HG03558 (cell line): ENCODE measurements at regions not wholly inside any gene's neighbourhood (a gene's known extent, or its start where the extent isn't known, plus 50 kb on each side); places are given as distances from the start of the nearest gene placed in this dataset.

Source experiments
- ATAC-seq: cut with Tn5 transposase; IDR thresholded peaks from one replicate; pipeline ENCODE4 v1.9.1; 2021; ENCODE audit warnings: moderate number of reproducible peaks; ENCODE audit not compliant: unreplicated experiment; ENCODE audit errors: extremely low read depth

DNA sequence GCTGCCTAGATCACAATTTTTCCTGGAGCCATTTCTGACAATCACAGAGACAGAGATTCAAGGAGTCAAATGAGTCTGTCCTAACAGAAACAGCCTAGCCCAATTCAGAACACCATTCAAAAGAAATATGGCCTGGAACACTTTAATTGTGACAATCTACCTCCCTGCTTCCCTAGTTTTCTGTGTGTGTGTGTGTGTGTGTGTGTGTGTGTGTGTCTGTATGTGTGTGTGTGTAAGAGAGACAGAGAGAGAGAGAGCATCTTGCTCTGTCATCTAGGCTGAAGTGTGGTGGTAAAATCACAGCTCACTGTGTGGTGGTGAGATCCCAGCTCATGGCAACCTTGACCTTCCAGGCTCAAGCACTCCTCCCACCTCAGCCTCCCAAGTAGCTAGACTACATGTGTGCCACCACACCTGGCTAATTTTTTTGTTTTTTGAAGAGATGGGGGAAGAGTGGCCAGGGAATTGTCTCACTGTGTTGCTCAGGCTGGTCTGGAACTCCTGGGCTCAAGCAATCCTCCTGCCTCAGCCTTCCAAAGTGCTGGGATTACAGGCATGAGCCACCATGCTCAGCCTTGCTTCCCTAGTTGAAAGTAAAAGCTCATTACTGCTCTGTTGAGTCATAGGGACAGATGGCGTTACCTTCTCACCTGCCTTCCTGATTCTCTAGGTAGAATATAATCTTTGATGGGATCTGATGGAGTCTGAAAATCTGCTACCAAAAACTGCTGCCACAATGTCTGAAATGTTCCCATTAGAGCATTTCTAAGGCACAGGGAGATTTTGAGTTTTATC is 89.6 kb upstream of the BEND6 start:
- no peak for ATAC-seq

DNA sequence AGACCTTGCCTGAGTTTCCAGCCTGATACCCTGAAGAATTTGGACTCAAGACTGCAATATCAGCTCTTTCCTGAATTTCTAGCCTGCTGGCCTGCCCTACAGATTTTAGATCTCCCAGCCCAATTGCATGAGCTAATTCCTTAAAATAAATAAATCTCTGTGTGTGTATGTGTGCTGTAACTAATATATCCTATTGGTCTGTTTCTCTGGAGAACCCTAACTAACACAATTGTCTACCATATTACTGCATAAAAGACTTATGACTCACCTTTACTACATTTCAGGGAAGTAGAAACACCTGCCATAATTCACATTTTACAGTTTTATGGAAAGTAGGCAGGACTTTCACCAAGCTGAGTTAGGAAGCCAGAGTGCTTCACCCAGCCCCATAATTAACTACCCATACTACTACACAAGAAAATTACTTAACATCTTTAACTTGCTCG is 90.7 kb upstream of the BEND6 start:
- no peak for ATAC-seq

DNA sequence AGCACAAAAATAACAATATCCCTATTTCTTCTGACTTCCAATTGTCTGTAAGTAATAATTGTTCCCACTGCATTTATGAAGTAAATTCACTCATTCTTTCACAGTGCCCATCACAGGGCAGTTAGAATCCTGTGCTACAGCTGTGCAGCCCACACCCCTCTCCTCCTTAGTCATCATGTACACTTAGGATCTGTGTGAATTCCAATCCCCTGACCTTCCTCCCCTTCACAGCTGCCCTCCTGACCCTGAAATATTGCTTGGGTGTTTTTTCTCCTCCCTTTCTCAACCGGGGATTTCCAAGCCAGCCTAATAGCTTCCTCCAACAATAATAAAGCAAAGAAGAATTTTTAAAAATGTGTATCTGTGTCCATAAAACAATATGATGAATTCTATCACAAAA is 91.5 kb upstream of the BEND6 start:
- no peak for ATAC-seq

DNA sequence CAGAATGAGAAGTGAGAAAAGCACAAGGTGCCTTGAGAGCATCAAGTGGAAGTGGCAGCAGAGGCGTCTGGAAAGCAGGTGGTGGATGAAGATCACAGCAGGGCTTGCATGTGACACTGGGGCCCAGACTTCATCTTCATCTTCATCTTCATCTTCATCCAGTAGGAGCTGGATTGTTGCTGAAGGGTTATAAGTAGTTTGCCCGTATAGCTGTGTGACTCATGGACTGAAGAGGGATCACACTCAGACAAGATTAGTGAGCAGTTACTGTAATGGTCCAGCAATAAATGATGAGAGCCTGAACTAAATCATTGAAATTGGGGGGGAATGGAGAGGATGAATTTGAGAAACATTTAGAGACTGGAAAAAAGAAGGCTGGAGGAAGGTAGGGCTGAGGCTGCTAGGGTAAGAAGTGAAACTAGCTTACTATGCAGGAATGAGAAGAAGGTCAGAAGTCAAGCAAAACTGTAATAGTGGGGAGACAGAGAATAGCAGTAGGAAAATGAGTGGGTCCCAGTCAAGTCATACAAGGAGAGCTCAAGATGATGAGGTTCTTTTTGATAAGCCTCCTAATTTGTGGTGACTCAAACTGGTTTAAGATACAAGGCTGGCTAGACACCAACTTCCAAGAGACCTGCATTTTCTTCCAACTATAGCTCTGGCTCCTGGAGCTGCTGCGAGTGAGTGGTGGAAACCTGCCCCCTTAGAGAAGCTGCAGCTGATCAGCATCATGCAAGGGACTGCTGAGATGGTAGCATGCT is 92.3 kb upstream of the BEND6 start:
- no peak for ATAC-seq

DNA sequence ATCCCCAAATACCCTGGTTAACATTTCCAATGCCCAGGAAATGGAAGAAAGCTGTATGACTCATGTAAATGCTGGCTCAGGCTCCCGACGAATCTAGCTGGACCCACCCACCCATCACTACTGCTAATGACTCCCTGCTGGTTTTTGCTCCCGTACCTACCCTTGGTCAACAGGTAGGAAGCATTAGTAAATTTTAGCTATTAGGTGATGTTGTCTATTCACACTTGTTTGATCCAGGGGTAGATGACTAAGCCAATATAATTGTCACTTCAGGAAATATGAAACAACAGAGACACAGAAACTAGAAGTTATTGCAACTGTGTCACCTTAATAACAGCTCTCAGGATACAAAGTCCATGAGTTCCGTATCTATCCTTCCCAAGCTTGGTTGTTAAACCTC is 94.4 kb upstream of the BEND6 start:
- no peak for ATAC-seq

DNA sequence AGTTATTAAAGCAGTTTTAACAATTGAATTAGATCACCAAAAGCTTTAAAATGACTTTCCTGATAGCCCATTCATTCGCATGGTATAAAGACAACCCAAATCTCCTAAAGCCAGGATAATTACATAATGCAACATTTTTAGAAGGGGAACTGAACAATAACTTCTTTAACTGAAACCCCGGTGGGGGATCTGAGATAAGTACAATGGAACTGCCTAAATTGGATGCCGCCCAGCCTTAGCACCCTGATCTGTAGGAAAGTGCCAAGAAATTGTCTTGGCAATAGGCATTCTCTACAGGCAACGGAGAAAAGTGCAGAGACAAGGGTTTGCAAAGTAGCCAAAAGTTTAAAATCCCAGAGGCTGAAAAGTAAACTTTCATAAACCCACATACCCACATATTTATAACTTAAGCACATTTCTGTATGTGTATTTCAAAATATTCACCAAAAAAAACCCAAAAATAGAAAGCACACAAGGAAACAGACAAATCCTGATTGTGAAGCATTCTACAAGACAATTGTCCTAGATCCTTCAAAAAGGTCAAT is 98.8 kb upstream of the BEND6 start:
- ATAC-seq, result no peak

DNA sequence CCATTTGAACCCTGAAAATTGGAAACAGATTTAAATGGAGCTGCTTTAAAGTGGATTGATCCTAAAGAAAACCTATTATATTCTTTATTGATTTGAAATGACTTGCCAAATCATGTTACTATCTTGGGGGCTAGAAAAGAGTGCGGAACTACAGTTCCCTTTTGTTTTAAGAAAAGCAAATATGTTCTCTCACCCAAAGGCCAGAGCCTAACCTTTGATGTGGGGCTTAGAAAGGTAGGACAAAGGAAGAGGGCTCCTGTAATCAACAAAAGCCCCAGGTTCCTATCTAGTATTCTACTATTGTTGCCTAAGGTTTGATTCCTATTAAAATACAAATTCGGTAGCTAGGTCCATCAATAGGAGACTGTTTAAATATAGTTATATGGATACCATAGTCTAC is 100.8 kb upstream of the BEND6 start:
- ATAC-seq, result no peak

DNA sequence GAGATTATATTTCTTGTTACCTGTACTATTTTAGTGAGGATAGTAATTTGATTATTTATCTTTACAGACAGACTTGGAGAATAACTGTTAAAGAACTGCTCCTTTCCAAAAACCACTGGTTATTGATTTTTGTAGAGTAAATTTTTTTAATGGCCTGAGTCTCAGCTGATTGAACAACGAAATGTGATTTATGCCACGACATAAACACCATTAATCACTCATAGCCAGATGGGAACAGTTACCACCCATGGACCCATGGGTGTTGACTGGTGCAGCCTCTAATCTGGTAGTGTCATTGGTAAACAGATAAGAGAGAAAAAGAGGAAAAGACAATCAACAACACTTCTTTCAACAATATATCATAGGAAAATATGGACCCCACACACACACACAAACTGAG is 101.4 kb upstream of the BEND6 start:
- no peak for ATAC-seq

DNA sequence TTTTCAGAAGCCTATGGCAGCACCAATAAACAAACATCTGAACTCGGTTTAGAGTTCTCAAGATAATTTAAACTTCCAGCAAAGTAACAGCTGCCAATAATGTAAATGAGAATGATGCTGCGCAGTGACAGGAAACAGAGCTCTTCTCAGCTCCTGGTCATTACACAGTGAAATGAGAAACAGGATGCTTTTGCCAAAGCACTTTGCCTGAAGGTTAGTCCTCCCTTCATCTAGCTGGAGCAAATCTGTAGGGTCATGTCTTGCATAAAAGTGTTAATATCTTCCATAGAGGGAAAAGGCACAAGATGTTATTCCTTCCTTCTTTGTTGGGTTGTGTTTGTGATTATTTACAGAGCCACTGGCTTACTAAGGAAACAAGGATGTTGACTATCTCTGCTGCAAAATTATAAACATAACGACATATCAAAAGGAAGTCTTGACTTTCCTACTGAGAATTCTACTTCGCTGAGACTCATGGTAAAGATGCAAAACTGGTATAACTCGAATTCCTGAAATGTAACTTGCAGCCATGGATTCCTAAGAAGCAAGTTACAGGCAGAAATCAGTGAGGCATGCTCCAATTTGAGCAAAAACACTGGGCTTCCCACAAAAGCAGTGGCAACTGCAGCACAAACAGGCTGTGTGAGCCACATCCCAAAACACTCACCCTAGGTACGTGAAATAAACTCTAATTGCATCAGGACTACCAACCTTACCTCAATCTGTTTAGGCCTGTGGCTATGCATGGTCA is 102.5 kb upstream of the BEND6 start:
- ATAC-seq, result no peak

DNA sequence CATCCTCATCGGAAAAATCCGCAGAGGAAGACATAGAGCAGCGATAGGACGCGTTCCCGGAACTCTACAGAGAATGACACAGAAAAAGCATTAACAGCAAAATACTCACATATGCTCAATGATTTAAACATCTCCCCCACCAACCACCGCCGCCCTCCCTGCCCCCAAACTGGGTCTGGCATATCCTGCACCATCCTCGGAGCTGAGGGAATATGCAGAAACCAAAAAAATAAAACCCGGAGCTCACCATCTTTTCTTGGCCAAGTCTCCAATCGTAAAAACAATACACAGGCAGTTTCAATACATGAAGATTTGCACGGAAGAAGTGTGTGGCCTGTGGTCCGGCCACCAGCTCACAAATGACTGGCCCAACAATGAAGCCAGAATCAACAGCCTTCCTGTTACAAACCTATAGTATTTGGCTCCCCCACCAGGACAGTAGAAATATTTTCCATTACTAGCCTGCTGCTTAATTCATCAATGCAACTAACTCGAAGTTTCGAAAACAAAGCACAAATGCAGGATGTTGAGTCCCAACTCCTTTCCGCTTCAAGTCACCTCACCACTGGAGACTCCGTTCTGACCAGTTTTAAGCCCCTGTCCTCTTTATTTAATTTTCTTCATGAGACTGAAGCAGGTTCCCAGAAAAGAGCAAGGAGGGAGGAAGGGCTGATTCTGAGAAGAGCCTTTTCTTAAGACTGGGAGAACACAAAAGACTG is 103.2 kb upstream of the BEND6 start:
- peak; percentile 73 for ATAC-seq

DNA sequence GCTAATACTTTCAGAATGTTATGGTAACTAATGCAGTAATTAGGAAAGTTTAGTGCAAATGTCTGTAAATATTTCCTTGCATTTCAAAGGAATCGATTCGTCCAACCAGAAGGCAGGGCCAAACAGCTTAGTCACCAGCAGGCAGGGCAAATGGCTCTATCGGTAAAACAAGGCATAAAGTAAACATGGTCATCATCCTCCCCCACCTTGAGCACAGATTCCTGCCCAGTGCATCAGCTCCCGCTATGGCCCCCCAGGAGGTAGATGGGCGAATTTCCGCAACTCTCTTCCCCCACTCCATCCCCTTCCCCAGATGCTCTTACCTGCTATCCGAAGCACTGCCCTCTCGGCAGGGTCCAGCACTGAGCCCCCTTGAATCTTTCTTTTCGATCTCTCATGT is 103.8 kb upstream of the BEND6 start:
- no peak for ATAC-seq

DNA sequence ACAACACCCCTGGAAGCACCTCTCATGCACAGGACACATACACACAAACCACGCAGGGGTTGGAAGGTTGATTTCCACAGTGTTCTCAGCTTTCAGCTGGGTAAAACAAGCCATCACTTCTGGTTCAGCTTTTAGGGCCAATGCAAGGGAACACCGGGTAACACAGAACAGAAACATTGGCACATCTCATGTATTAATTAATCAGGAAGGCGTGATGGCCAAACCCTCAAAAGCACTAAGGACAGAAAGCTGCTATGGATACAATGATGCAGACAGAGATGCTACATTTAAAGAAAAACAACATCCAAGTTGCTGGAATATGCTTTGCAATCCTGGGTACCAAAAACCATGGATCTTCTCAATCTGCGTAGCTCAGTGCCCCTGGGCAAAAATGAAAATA is 104.3 kb upstream of the BEND6 start:
- ATAC-seq, result no peak

DNA sequence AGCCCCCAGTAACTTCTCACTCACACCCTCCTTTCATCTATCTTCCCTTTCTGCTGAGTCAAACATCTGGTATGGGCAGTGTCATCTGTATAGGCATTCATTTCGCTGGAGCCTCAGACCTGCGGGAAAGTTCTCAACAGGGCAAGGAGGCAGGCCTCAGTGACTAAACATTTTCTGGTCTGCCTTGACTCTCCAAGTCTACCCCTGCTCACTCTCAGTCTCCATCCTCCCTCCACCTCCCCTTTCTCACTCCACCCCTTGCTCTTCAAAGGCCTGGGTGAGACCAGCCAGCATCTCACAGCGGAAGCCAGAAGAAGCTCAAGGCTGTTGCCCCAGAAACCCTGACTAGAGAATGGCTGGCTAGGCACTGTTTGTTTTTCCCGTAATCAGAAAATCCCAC is 105.0 kb upstream of the BEND6 start:
- ATAC-seq, result no peak

DNA sequence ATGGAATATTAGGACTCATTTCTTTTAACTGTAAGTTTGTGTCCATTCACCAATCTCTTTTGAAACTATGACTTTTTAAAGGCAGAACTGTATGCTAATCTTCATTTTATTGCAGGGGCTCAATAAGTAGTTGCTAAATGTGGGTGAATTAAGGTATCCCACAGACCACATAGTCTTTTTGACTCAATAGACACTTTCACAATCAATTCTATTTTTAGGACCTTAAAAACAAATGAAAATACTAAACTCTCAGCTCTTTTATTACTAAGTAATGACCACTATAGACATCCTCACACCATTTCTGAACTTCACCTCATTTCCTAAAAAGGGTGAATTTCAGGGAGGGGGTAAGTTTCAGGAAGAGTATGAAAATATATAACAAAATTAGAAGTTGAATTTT is 106.8 kb upstream of the BEND6 start:
- ATAC-seq, result no peak

DNA sequence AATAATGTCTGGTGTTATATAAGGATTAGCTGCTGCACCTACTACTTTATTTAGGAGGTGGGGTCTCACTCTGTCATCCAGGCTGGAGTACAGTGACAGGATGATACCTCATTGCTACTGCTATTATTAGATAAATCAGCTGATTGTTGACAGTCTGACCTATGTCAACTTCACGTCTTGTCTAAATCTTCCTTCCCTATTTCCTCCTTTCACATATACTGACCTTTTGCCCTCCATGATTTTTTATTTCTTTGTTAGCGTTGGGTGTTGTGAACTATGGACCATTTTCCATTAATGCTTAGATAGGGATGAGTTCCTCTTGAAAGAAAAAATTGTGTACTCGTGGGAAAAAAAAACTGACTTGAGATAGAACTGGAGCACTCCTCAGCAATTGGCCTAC is 109.9 kb upstream of the BEND6 start:
- no peak for ATAC-seq

DNA sequence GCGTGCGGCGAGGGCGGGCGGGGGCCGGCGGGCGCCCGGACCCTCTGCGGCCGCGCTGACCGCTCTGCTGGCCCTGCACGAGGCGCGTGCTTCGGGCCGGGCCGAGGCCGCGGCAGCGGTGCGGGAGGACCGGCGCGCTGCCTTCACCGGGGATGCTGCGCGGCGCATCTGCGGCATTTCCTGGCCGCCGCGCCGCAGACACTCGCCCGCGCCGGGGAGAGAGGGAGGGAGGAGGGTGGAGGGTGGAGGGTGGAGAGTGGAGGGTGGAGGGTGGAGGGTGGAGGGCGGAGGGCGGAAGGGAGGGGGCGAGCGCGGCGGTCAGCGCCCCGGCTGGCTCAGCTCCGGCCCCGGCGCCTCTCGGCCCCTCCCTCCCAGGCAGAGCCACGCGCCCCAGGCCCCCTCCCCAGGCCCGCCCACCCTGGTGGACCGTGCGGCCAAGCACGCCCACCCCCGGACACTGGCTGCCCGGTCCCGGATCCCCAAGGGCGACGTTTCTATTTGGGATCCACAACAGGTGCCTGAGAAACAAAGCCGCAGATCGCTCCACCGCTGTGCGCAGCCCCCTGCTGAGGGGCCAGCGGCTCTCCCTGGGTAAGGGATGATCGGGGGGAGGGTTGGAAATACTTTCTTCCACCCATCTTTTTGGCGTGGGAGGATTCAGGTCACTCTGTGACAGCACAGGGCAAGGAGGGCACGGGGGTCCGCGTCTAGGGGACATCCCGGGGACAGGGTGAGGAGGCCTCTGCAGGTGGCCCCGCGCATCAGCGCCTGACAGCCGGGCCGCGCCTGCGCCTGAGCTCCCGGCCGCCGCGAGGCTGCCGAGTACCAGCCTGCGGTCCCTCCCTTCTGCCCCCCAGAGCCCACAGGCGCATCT is 111.2 kb upstream of the BEND6 start:
- peak; percentile 62 for ATAC-seq

DNA sequence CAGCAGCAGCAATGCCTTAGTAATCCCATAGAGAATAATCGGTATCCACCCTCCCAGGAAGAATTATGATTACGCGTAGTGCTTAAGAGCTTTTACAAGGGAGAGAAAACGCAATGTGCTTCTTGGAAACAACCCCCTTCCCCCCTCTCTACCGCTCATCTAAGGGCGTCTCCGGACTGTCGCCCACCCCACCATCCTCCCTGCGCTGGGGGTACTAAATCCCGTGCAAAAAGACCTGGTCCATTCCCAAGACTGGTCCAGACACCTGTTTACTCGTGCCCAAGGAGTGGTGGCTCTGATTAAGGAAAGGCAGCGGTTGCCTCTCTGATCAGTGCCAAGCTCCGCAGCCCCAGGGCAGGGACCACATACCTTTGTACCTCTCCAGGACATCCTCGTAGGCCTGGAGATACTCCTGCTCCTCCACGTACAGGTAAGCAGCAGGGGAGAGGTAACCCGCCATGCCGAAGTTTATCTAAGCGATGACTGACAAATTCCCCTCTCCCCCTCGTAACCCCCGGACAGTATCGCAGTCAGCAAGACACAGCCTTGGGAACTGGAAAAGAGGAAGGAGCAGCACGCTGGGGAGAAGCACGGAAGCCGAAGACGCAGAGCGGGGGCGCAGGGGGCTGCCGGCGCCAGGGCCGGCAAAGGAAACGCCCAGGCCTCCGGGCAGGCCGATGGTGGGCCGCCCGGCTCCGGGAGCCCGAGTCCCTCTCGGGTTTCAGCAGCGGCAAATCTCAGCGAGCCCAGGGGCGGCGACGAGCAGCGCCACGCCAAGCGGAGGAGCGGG is 112.0 kb upstream of the BEND6 start:
- ATAC-seq, result no peak

DNA sequence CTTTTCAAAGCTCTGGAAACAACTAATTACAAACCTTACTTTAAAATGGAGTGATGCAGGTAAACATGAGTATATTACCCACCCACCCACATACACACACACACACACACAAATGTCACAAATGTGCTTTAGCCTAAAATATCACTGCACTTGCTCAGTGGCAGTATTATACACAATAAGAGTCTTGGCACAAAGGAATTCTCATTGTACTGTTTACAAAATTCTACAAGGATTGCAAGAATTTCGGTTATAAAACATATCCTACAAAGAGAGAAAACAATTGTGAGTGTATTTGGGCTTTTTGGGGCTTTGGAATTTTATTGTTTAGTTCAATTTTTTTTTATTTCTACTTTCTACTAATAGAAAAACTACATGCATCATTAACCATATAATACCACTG is 113.2 kb upstream of the BEND6 start:
- no peak for ATAC-seq

DNA sequence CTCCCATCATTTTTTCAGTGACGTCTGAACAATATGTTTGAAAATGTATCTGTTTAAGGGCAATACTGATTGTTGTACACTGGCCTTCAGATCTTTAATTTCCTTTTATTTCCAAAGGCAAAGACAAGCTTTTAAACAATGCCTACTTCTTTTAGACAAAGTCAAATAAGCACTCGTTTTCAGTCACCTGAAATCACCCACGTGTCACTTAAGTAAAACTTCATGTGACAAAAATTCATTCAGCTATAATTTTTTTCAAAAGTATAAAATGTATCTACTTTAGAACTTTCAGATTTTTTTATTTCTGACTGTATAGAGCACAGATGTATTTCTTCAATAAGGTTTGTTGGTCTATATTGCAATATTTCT is 113.5 kb upstream of the BEND6 start:
- no peak for ATAC-seq
